SK-N-SH (cell line): ENCODE measurements at regions not wholly inside any gene's neighbourhood (a gene's known extent, or its start where the extent isn't known, plus 50 kb on each side); places are given as distances from the start of the nearest gene placed in this dataset.

Experiments
- CTCF ChIA-PET: fragments of 300-600, 350-600 bp; formaldehyde crosslinking; extraction: SDS; loops from one replicate; lab custom pipeline; 2021; lab: Yijun Ruan, JAX
- POLR2A ChIA-PET: fragments of 350-600 bp; sonication (Branson Sonifier 250); formaldehyde crosslinking; extraction: SDS; loops from one replicate; lab custom pipeline; 2020; ENCODE audit warnings: antibody characterized with exemption, inconsistent platforms; lab: Yijun Ruan, JAX
- DNase-seq: peaks from one replicate; pipeline ENCODE4 v3.0.0; 2012
- H2AFZ ChIP-seq: fragments of 200-600 bp; sonication (generic); 2 replicates; pipeline ENCODE4 v1.8.1; 2016; ENCODE audit warnings: antibody characterized with exemption, mild to moderate bottlenecking, low read depth
- H3F3A ChIP-seq: fragments of 200-600 bp; sonication (generic); replicated peaks from 2 replicates; pipeline ENCODE3; 2016; ENCODE audit warnings: antibody characterized with exemption, mild to moderate bottlenecking; ENCODE audit not compliant: insufficient read depth
- H3K27ac ChIP-seq, 2 experiments: fragments of 200-500 bp in 1 of 2; fragments of 200-600 bp in 1 of 2; sonication (Bioruptor generic) in 1 of 2; sonication (generic), shearing (Covaris generic) in 1 of 2; 2 replicates each; pipeline versions ENCODE4 v1.5.1 to v1.6.1; 2014 to 2016; ENCODE audit warnings: low read depth in 2 of 2, inconsistent platforms in 1 of 2, low read length in 1 of 2, mild to moderate bottlenecking in 1 of 2, mixed read lengths in 1 of 2
- H3K27me3 ChIP-seq: fragments of 200-600 bp; sonication (generic), shearing (Covaris generic); 2 replicates; pipeline ENCODE4 v1.6.1; 2016; ENCODE audit warnings: mixed run types; ENCODE audit not compliant: insufficient read depth
- H3K36me3 ChIP-seq, 2 experiments: fragments of 200-500 bp in 1 of 2; fragments of 200-600 bp in 1 of 2; sonication (Bioruptor generic) in 1 of 2; sonication (generic) in 1 of 2; replicated peaks in 1 of 2; 2 replicates each; pipeline versions ENCODE3 to v1.5.1; 2014 to 2016; ENCODE audit warnings: low read length in 1 of 2, mild to moderate bottlenecking in 1 of 2; ENCODE audit not compliant: insufficient read depth in 2 of 2, control insufficient read depth in 1 of 2
- H3K4me1 ChIP-seq, 2 experiments: fragments of 200-500 bp in 1 of 2; fragments of 200-600 bp in 1 of 2; sonication (Bioruptor generic) in 1 of 2; sonication (generic), shearing (Covaris generic) in 1 of 2; 2 replicates each; pipeline versions ENCODE4 v1.5.1 to v1.6.1; 2014 to 2016; ENCODE audit warnings: low read depth in 1 of 2, low read length in 1 of 2, mixed run types in 1 of 2; ENCODE audit not compliant: insufficient read depth in 2 of 2, control insufficient read depth in 1 of 2
- H3K4me2 ChIP-seq: fragments of 200-600 bp; sonication (generic), shearing (Covaris generic); 2 replicates; pipeline ENCODE4 v1.6.1; 2017; ENCODE audit warnings: mixed run types
- H3K4me3 ChIP-seq, 2 experiments: fragments of 200-500 bp in 1 of 2; fragments of 200-600 bp in 1 of 2; sonication (Bioruptor generic) in 1 of 2; sonication (generic), shearing (Covaris generic) in 1 of 2; 2 replicates each; pipeline versions ENCODE4 v1.5.1 to v1.8.1; 2014 to 2016; ENCODE audit warnings: low read depth in 2 of 2, inconsistent platforms in 1 of 2, low read length in 1 of 2, mild to moderate bottlenecking in 1 of 2, mixed read lengths in 1 of 2, moderate library complexity in 1 of 2
- H3K79me2 ChIP-seq: fragments of 200-600 bp; sonication (generic); 2 replicates; pipeline ENCODE4 v1.8.1; 2017; ENCODE audit warnings: mild to moderate bottlenecking; ENCODE audit not compliant: insufficient read depth
- H3K9ac ChIP-seq: fragments of 200-600 bp; sonication (generic); 2 replicates; pipeline ENCODE4 v1.6.1; 2017; ENCODE audit warnings: mixed run types
- H3K9me2 ChIP-seq: fragments of 200-600 bp; sonication (generic); 2 replicates; pipeline ENCODE4 v1.6.1; 2017; ENCODE audit warnings: mixed run types
- H3K9me3 ChIP-seq: fragments of 200-600 bp; sonication (generic); 2 replicates; pipeline ENCODE4 v1.6.1; 2017; ENCODE audit warnings: mixed run types, mild to moderate bottlenecking, moderate library complexity
- H4K20me1 ChIP-seq: fragments of 200-600 bp; sonication (generic); 2 replicates; pipeline ENCODE4 v1.6.1; 2017; ENCODE audit warnings: mild to moderate bottlenecking, mixed run types; ENCODE audit not compliant: insufficient read depth
- ELF1 ChIP-seq: IDR thresholded peaks from 2 replicates; pipeline ENCODE4 v1.4.0; 2012
- EZH2phosphoT487 ChIP-seq: fragments of 200-600 bp; sonication (generic); IDR thresholded peaks from 2 replicates; pipeline ENCODE4 v1.6.1; 2017; ENCODE audit warnings: low read depth, mixed run types, mild to moderate bottlenecking, antibody characterized with exemption, moderate library complexity, borderline replicate concordance
- FOSL2 ChIP-seq: IDR thresholded peaks from 2 replicates; pipeline ENCODE4 v1.4.0; 2012; ENCODE audit warnings: low read depth, mild to moderate bottlenecking, moderate library complexity, borderline replicate concordance
- FOXJ3 ChIP-seq: sonication (generic); formaldehyde crosslinking; IDR thresholded peaks from 2 replicates; pipeline ENCODE4 v1.5.1; 2020; ENCODE audit warnings: mild to moderate bottlenecking, missing genetic modification reagents
- FOXM1 ChIP-seq: IDR thresholded peaks from 2 replicates; pipeline ENCODE4 v1.4.0; 2012; ENCODE audit warnings: low read depth, mild to moderate bottlenecking
- GABPA ChIP-seq: IDR thresholded peaks from 2 replicates; pipeline ENCODE4 v1.4.0; 2012; ENCODE audit warnings: low read depth, mild to moderate bottlenecking
- JUND ChIP-seq: IDR thresholded peaks from 2 replicates; pipeline ENCODE4 v1.4.0; 2012
- NFIC ChIP-seq: IDR thresholded peaks from 2 replicates; pipeline ENCODE4 v1.4.0; 2012; ENCODE audit warnings: borderline replicate concordance
- POLR2AphosphoS5 ChIP-seq: IDR thresholded peaks from 2 replicates; pipeline ENCODE4 v1.6.1; 2012; ENCODE audit warnings: low read depth, low read length
- RFX5 ChIP-seq: IDR thresholded peaks from 2 replicates; pipeline ENCODE4 v1.6.1; 2012; ENCODE audit warnings: mild to moderate bottlenecking, improper control_type of control experiment, low read length
- SMC3 ChIP-seq: IDR thresholded peaks from 2 replicates; pipeline ENCODE4 v1.6.1; 2012; ENCODE audit warnings: low read depth, low read length, improper control_type of control experiment
- TEAD4 ChIP-seq: IDR thresholded peaks from 2 replicates; pipeline ENCODE4 v1.4.0; 2012; ENCODE audit warnings: mild to moderate bottlenecking, borderline replicate concordance; ENCODE audit not compliant: insufficient read depth
- TF ChIP-seq, protein P1 (sequence below): IDR thresholded peaks from 2 replicates; pipeline ENCODE4 v1.4.0; 2012; ENCODE audit warnings: low read depth
- TF ChIP-seq, protein P2 (sequence below): IDR thresholded peaks from 2 replicates; pipeline ENCODE4; 2012
- TF ChIP-seq, protein P3 (sequence below): fragments of 150-350 bp; IDR thresholded peaks from 2 replicates; pipeline ENCODE4 v1.6.1; 2016; ENCODE audit warnings: mild to moderate bottlenecking, low read depth, low read length
- TF ChIP-seq, protein P4 (sequence below): IDR thresholded peaks from 2 replicates; pipeline ENCODE4 v1.4.0; 2012; ENCODE audit warnings: low read depth, borderline replicate concordance

DNA sequence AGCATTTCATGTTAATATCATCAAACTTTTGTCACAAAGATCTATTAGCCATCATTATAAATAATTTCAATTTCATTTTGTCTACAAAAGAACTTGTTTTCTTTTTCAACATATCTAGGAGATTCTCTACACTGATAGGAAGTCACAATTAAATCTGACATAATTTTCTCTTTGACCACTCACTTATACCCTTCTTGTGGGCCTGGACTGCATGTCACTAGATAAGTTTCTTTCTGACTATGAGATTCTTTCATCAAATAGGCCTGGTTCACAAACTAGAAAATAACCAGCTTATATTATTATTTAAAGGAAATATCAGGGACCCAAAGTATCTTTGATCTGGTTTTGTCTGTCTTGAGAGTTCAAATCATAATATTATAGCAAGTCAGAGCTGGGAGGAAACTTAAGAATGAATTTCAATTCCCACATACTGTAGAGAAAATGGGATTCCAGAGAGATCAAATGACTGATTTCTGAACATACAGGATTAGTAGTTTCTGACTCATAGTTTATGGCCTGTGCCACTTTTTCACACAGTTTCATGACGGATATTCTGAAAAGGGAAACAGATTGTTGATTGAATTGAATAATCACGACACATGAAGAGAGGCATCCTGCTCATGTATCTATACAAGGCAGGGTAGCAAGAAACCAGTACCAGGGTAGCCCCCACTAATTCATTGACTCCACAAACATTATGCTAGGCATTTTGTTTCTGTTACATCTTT is 355.8 kb downstream of the GPATCH2 start (continued):
- peak; percentile 18; the same call in 1 of the 2 replicates for TF ChIP-seq NFIC
- TF ChIP-seq GABPA: no peak
- no peak for TF ChIP-seq FOXJ3
- TF ChIP-seq EZH2phosphoT487: no peak
- TF ChIP-seq JUND: peak; percentile 70
- TF ChIP-seq FOXM1: no peak
- TF ChIP-seq POLR2AphosphoS5: no peak; the same call in 1 of the 2 replicates
- TF ChIP-seq, protein P1, sequence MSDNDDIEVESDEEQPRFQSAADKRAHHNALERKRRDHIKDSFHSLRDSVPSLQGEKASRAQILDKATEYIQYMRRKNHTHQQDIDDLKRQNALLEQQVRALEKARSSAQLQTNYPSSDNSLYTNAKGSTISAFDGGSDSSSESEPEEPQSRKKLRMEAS: no peak
- TF ChIP-seq, protein P2, sequence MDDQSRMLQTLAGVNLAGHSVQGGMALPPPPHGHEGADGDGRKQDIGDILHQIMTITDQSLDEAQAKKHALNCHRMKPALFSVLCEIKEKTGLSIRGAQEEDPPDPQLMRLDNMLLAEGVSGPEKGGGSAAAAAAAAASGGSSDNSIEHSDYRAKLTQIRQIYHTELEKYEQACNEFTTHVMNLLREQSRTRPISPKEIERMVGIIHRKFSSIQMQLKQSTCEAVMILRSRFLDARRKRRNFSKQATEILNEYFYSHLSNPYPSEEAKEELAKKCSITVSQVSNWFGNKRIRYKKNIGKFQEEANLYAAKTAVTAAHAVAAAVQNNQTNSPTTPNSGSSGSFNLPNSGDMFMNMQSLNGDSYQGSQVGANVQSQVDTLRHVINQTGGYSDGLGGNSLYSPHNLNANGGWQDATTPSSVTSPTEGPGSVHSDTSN: peak; percentile 66; the same call in 1 of the 2 replicates
- no peak for TF ChIP-seq SMC3

DNA sequence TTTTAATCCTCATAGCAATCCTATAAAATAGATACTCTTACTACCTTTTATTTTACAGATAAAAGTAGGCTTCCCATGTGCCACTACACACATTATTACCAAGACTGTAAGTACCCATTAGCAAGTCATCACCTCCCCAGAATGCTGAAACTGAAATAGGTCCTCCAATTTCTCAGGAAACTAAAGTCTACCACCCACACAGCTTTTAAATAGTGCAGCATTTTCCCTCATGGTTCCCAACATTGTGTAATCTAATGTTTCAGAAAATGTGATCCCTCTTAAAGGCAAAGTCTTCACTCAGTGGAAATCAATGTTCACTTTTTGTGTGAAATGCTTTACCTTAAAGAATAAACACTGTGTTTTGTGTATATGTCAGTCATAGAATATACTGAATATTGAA is 356.5 kb downstream of the GPATCH2 start:
- no peak for DNase-seq
- TF ChIP-seq RFX5 (no peak), GABPA (no peak), POLR2AphosphoS5 (no peak), TEAD4 (no peak), FOSL2 (no peak), ELF1 (no peak), SMC3 (no peak)
- TF ChIP-seq, protein P3, sequence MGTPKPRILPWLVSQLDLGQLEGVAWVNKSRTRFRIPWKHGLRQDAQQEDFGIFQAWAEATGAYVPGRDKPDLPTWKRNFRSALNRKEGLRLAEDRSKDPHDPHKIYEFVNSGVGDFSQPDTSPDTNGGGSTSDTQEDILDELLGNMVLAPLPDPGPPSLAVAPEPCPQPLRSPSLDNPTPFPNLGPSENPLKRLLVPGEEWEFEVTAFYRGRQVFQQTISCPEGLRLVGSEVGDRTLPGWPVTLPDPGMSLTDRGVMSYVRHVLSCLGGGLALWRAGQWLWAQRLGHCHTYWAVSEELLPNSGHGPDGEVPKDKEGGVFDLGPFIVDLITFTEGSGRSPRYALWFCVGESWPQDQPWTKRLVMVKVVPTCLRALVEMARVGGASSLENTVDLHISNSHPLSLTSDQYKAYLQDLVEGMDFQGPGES: no peak
- TF ChIP-seq, protein P4, sequence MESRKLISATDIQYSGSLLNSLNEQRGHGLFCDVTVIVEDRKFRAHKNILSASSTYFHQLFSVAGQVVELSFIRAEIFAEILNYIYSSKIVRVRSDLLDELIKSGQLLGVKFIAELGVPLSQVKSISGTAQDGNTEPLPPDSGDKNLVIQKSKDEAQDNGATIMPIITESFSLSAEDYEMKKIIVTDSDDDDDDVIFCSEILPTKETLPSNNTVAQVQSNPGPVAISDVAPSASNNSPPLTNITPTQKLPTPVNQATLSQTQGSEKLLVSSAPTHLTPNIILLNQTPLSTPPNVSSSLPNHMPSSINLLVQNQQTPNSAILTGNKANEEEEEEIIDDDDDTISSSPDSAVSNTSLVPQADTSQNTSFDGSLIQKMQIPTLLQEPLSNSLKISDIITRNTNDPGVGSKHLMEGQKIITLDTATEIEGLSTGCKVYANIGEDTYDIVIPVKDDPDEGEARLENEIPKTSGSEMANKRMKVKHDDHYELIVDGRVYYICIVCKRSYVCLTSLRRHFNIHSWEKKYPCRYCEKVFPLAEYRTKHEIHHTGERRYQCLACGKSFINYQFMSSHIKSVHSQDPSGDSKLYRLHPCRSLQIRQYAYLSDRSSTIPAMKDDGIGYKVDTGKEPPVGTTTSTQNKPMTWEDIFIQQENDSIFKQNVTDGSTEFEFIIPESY: no peak
- TF ChIP-seq, all 33 proteins: peak for 0
- peak overlapping the region; percentile 49; the same call in 1 of the 2 replicates for H2AFZ ChIP-seq
- peaks cover 24% of the 10 kb centered on the region for H3F3A ChIP-seq
- no peaks in the 10 kb centered on the region for H3K79me2 ChIP-seq
- ChIA-PET POLR2A (no interaction called here), CTCF (no interaction called here)
- no peaks in the 10 kb centered on the region for H3K27me3 ChIP-seq
- H3K36me3 ChIP-seq: no peaks in the 10 kb centered on the region
- H3K9ac ChIP-seq: peak overlapping the region; percentile 32; the same call in 1 of the 2 replicates
- H4K20me1 ChIP-seq: no peaks in the 10 kb centered on the region
- no peak overlapping the region for H3K4me3 ChIP-seq
- H3K4me2 ChIP-seq: no peak overlapping the region
- peak overlapping the region; percentile 50 to 97; a peak in 3 of 4 replicates for H3K27ac ChIP-seq
- no peaks in the 10 kb centered on the region for H3K9me3 ChIP-seq
- no peaks in the 10 kb centered on the region for H3K9me2 ChIP-seq
- H3K4me1 ChIP-seq: peaks cover 11 to 13% of the 10 kb centered on the region in 2 experiments; a peak in 2 of 4 replicates
